ENCODE measurements at regions not wholly inside any gene's neighbourhood (a gene's known extent, or its start where the extent isn't known, plus 50 kb on each side); places are given as distances from the start of the nearest gene placed in this dataset.

DNA sequence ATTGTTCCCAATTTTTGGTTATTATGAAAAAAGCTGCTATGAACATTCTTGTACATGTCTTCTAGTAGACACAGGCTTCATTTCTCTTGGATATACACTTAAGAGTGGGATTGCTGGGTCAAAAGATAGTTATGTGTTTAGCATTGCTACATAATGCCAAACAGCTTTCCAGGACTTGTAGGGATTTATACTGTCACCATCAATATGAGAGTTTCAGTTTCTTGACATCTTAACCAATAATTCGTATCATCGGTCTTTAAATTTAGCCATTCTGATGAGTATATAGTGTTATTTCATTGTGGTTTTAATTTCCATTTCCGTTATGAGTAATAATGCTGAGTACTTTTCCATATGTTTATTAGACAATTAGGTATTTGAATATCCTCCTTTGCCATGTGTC is 190.3 kb upstream of the PFN2 start:
- TF ChIP-seq, protein P1, sequence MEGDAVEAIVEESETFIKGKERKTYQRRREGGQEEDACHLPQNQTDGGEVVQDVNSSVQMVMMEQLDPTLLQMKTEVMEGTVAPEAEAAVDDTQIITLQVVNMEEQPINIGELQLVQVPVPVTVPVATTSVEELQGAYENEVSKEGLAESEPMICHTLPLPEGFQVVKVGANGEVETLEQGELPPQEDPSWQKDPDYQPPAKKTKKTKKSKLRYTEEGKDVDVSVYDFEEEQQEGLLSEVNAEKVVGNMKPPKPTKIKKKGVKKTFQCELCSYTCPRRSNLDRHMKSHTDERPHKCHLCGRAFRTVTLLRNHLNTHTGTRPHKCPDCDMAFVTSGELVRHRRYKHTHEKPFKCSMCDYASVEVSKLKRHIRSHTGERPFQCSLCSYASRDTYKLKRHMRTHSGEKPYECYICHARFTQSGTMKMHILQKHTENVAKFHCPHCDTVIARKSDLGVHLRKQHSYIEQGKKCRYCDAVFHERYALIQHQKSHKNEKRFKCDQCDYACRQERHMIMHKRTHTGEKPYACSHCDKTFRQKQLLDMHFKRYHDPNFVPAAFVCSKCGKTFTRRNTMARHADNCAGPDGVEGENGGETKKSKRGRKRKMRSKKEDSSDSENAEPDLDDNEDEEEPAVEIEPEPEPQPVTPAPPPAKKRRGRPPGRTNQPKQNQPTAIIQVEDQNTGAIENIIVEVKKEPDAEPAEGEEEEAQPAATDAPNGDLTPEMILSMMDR (conservative IDR thresholded peaks at IDR 0.05; ENCODE audit: low read depth, low read length) = no peak
- TF ChIP-seq EZH2 (IDR thresholded peaks at IDR 0.05; ENCODE audit: low read length, unreplicated experiment) = no peak
